ENCODE measurements at regions not wholly inside any gene's neighbourhood (a gene's known extent, or its start where the extent isn't known, plus 50 kb on each side); places are given as distances from the start of the nearest gene placed in this dataset.

DNA sequence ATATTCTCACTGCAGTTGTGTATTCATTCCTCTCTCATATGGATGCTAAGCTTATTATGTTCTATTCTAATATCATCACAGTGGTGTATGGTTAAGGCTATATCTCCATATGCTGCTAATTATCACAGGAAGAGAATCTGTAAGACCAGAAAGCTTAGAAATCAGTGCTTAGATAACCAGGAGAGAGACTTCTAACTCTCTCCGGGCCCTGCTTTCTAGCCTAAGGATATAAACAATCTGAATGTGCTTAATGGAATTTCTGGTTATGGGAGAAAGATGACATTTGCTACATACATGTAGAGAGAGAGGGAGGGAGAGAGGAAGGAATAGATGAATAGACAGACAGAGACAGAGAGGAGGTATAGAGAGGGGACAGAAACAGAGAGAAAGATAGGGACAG, 1231.3 kb downstream of the EPHA7 start:
- Histone ChIP-seq H3K4me1 (ENCODE audit: control insufficient read depth, insufficient read depth, low read length) (no peaks in the 10 kb centered on the region), H2AFZ (ENCODE audit: control insufficient read depth, low read depth, low read length) (no peak overlapping the region), H4K20me1 (ENCODE audit: control insufficient read depth, insufficient read depth) (no peaks in the 10 kb centered on the region), H3K36me3 (ENCODE audit: control insufficient read depth in 2 of 2, insufficient read depth in 2 of 2, low read length in 1 of 2) (no peaks in the 10 kb centered on the region), H3K9me3 (replicated peaks; ENCODE audit: control insufficient read depth, insufficient read depth, low read length) (no peaks in the 10 kb centered on the region), H3K9ac (ENCODE audit: control insufficient read depth, insufficient read depth, low read length) (no peak overlapping the region), H3K4me3 (no peak overlapping the region), H3K27ac (ENCODE audit: control insufficient read depth, insufficient read depth) (no peak overlapping the region), H3K27me3 (replicated peaks in 1 of 2; ENCODE audit: control insufficient read depth in 2 of 2, insufficient read depth in 2 of 2, low read length in 1 of 2) (no peaks in the 10 kb centered on the region), H3K79me2 (ENCODE audit: control insufficient read depth, insufficient read depth, low read length) (no peaks in the 10 kb centered on the region), H3K4me2 (ENCODE audit: control insufficient read depth, insufficient read depth) (no peak overlapping the region)
- intact Hi-C loops (cut with micrococcal nuclease; ENCODE audit: unreplicated experiment): no loop called here
- SMC1A ChIA-PET (ENCODE audit: uncharacterized antibody, unreplicated experiment): interaction anchor here (0.6 to 1.5 kb wide), 5 partner anchors 9 to 1725 kb away, joined by 3 to 6 read pairs (median 3); no protein-coding TSS in a partner anchor
- CTCF ChIA-PET: interaction anchor here (0.6 to 0.7 kb wide), 2 partner anchors 28 to 64 kb away, joined by 3 read pairs; no protein-coding TSS in a partner anchor
- 0% methylated on average over 1 of the region's 1 CpG for WGBS (ENCODE audit: insufficient coverage, insufficient replicate concordance, low lambda C conversion rate, missing lambda C conversion rate)
- POLR2A ChIA-PET: no interaction called here
- DNase-seq (ENCODE audit: low read depth, low spot score) (no peak), ATAC-seq (no peak), FAIRE-seq (no peak)
- RAD21 ChIA-PET (ENCODE audit: unreplicated experiment): interaction anchor here (0.8 to 1.3 kb wide), 2 partner anchors 16 to 36 kb away, joined by 3 read pairs; no protein-coding TSS in a partner anchor
- no TSS peak for BruUV-seq (replicated peaks)
- TF ChIP-seq POLR2A (IDR thresholded peaks at IDR 0.05; ENCODE audit: low read depth, low read length): no peak
- TF ChIP-seq, protein P1, sequence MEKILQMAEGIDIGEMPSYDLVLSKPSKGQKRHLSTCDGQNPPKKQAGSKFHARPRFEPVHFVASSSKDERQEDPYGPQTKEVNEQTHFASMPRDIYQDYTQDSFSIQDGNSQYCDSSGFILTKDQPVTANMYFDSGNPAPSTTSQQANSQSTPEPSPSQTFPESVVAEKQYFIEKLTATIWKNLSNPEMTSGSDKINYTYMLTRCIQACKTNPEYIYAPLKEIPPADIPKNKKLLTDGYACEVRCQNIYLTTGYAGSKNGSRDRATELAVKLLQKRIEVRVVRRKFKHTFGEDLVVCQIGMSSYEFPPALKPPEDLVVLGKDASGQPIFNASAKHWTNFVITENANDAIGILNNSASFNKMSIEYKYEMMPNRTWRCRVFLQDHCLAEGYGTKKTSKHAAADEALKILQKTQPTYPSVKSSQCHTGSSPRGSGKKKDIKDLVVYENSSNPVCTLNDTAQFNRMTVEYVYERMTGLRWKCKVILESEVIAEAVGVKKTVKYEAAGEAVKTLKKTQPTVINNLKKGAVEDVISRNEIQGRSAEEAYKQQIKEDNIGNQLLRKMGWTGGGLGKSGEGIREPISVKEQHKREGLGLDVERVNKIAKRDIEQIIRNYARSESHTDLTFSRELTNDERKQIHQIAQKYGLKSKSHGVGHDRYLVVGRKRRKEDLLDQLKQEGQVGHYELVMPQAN (conservative IDR thresholded peaks at IDR 0.05): no peak
- TF ChIP-seq FOXM1 (IDR thresholded peaks at IDR 0.05; ENCODE audit: low read depth, low read length): no peak
- no peak for TF ChIP-seq SMAD1 (IDR thresholded peaks at IDR 0.05; ENCODE audit: low read depth, partially characterized antibody)
- TF ChIP-seq NFXL1 (IDR thresholded peaks at IDR 0.05; ENCODE audit: borderline replicate concordance): no peak
- TF ChIP-seq, protein P2, sequence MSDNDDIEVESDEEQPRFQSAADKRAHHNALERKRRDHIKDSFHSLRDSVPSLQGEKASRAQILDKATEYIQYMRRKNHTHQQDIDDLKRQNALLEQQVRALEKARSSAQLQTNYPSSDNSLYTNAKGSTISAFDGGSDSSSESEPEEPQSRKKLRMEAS (IDR thresholded peaks at IDR 0.05; ENCODE audit: low read depth, low read length): no peak
- no peak for TF ChIP-seq RCOR1 (conservative IDR thresholded peaks at IDR 0.05; ENCODE audit: low read depth, low read length)
- TF ChIP-seq, protein P3, sequence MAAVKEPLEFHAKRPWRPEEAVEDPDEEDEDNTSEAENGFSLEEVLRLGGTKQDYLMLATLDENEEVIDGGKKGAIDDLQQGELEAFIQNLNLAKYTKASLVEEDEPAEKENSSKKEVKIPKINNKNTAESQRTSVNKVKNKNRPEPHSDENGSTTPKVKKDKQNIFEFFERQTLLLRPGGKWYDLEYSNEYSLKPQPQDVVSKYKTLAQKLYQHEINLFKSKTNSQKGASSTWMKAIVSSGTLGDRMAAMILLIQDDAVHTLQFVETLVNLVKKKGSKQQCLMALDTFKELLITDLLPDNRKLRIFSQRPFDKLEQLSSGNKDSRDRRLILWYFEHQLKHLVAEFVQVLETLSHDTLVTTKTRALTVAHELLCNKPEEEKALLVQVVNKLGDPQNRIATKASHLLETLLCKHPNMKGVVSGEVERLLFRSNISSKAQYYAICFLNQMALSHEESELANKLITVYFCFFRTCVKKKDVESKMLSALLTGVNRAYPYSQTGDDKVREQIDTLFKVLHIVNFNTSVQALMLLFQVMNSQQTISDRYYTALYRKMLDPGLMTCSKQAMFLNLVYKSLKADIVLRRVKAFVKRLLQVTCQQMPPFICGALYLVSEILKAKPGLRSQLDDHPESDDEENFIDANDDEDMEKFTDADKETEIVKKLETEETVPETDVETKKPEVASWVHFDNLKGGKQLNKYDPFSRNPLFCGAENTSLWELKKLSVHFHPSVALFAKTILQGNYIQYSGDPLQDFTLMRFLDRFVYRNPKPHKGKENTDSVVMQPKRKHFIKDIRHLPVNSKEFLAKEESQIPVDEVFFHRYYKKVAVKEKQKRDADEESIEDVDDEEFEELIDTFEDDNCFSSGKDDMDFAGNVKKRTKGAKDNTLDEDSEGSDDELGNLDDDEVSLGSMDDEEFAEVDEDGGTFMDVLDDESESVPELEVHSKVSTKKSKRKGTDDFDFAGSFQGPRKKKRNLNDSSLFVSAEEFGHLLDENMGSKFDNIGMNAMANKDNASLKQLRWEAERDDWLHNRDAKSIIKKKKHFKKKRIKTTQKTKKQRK (IDR thresholded peaks at IDR 0.05; ENCODE audit: low read depth, low read length): no peak
- in situ Hi-C loops (cut with MboI): no loop called here

Data from GM12878 (cell line).